ENCODE measurements at regions not wholly inside any gene's neighbourhood (a gene's known extent, or its start where the extent isn't known, plus 50 kb on each side); places are given as distances from the start of the nearest gene placed in this dataset.
A peak's percentile ranks its signal among the peaks of the same experiment; 100 is the strongest.
"Not testable (repeated sequence)": the region's sequence is repeated elsewhere in the genome, so short reads cannot be mapped to it uniquely, and the experiment has no call there.

GRCh38 chr21:28133116-28133515 is 859.6 kb downstream of the LTN1 start:
- no peak for ATAC-seq
- intact Hi-C loops (cut with DNase I) = no loop called here
- DNase-seq (ENCODE audit: missing footprints) = no peak

GRCh38 chr21:28132713-28133112 is 860.0 kb downstream of the LTN1 start:
- DNase-seq (ENCODE audit: missing footprints) (no peak), ATAC-seq (no peak)
- intact Hi-C loops (cut with DNase I) = no loop called here

GRCh38 chr21:28127175-28127785 is 865.4 kb downstream of the LTN1 start:
- intact Hi-C loops (cut with DNase I) = no loop called here
- no peak for DNase-seq (ENCODE audit: missing footprints)
- peak; percentile 64 for ATAC-seq

GRCh38 chr21:28126521-28127174 is 866.0 kb downstream of the LTN1 start:
- ATAC-seq = no peak
- intact Hi-C loops (cut with DNase I) = no loop called here
- no peak for DNase-seq (ENCODE audit: missing footprints)

- ATAC-seq = no peak
- DNase-seq (ENCODE audit: missing footprints) = no peak
- intact Hi-C loops (cut with DNase I) = no loop called here
Measured at GRCh38 chr21:28124541-28124940, 868.1 kb downstream of the LTN1 start.

GRCh38 chr21:28118570-28118969 is 874.1 kb downstream of the LTN1 start:
- ATAC-seq = no peak
- no peak for DNase-seq (ENCODE audit: missing footprints)
- intact Hi-C loops (cut with DNase I) = no loop called here

GRCh38 chr21:28114986-28115385 is 877.7 kb downstream of the LTN1 start:
- not testable (repeated sequence) for ATAC-seq; DNase-seq (ENCODE audit: missing footprints)
- intact Hi-C loops (cut with DNase I) = loop anchor here (5.0 kb wide), 2 partner anchors 102 to 122 kb away; no protein-coding TSS in a partner anchor

- DNase-seq (ENCODE audit: missing footprints) (no peak), ATAC-seq (no peak)
- intact Hi-C loops (cut with DNase I) = loop anchor here (5.0 kb wide), 2 partner anchors 104 to 124 kb away; no protein-coding TSS in a partner anchor
Measured at GRCh38 chr21:28113718-28114117, 879.0 kb downstream of the LTN1 start.

- no peak for DNase-seq (ENCODE audit: missing footprints)
- no peak for ATAC-seq
- intact Hi-C loops (cut with DNase I) = loop anchor here (5.0 kb wide), 2 partner anchors 105 to 125 kb away; no protein-coding TSS in a partner anchor
Measured at GRCh38 chr21:28112511-28112910, 880.2 kb downstream of the LTN1 start.

- ATAC-seq (peak; percentile 99), DNase-seq (ENCODE audit: missing footprints) (no peak)
- intact Hi-C loops (cut with DNase I) = loop anchor here (5.0 kb wide), 2 partner anchors 106 to 126 kb away; no protein-coding TSS in a partner anchor
Measured at GRCh38 chr21:28111151-28111619, 881.5 kb downstream of the LTN1 start.

- ATAC-seq = no peak
- intact Hi-C loops (cut with DNase I) = loop anchor here (5.0 kb wide), 2 partner anchors 107 to 127 kb away; no protein-coding TSS in a partner anchor
- DNase-seq (ENCODE audit: missing footprints) = no peak
Measured at GRCh38 chr21:28110716-28111115, 882.0 kb downstream of the LTN1 start.

GRCh38 chr21:28110074-28110473 is 882.6 kb downstream of the LTN1 start:
- DNase-seq (ENCODE audit: missing footprints) (no peak), ATAC-seq (no peak)
- intact Hi-C loops (cut with DNase I) = loop anchor here (5.0 kb wide), 2 partner anchors 107 to 127 kb away; no protein-coding TSS in a partner anchor

GRCh38 chr21:28106370-28106890 is 886.2 kb downstream of the LTN1 start:
- DNase-seq (ENCODE audit: missing footprints) = no peak
- ATAC-seq = no peak
- intact Hi-C loops (cut with DNase I) = no loop called here

- no peak for DNase-seq (ENCODE audit: missing footprints)
- ATAC-seq = no peak
- intact Hi-C loops (cut with DNase I) = no loop called here
Measured at GRCh38 chr21:28104346-28104745, 888.3 kb downstream of the LTN1 start.

GRCh38 chr21:28100366-28100765 is 892.3 kb downstream of the LTN1 start:
- intact Hi-C loops (cut with DNase I) = no loop called here
- no peak for ATAC-seq
- no peak for DNase-seq (ENCODE audit: missing footprints)

- peak; percentile 99 for ATAC-seq
- DNase-seq (ENCODE audit: missing footprints) = peak; percentile 74
- intact Hi-C loops (cut with DNase I) = loop anchor here (2.0 to 10.0 kb wide), 2 partner anchors 118 to 646 kb away; no protein-coding TSS in a partner anchor
Measured at GRCh38 chr21:28099001-28099705, 893.5 kb downstream of the LTN1 start.

GRCh38 chr21:28091466-28091865 is 901.2 kb downstream of the LTN1 start:
- DNase-seq (ENCODE audit: missing footprints) (no peak), ATAC-seq (peak; percentile 74)
- intact Hi-C loops (cut with DNase I) = loop anchor here (10.0 kb wide), 1 partner anchor 653 kb away; no protein-coding TSS in a partner anchor

GRCh38 chr21:28090546-28090945 is 902.1 kb downstream of the LTN1 start:
- intact Hi-C loops (cut with DNase I) = loop anchor here (10.0 kb wide), 1 partner anchor 654 kb away; no protein-coding TSS in a partner anchor
- ATAC-seq (peak; percentile 59), DNase-seq (ENCODE audit: missing footprints) (no peak)
